HTR-8/SVneo (cell line): ENCODE measurements at regions not wholly inside any gene's neighbourhood (a gene's known extent, or its start where the extent isn't known, plus 50 kb on each side); places are given as distances from the start of the nearest gene placed in this dataset.

Experiments
- DNase-seq: peaks from one replicate; pipeline ENCODE4 v3.0.0; 2011; ENCODE audit warnings: low spot score, mixed read lengths; ENCODE audit not compliant: insufficient read length
- FAIRE-seq: peaks from 2 replicates; lab custom pipeline; 2011; peaks lifted over from hg19 to GRCh38; lab: Jason Lieb, UNC

GRCh38 chr4:137609718-137610430 lies 77.6 kb upstream of the PCDH18 start:
- FAIRE-seq = no peak
- DNase-seq = peak; percentile 25

GRCh38 chr4:137608085-137608484 lies 75.8 kb upstream of the PCDH18 start:
- FAIRE-seq (no peak), DNase-seq (no peak)

GRCh38 chr4:137602436-137602835 lies 70.1 kb upstream of the PCDH18 start:
- FAIRE-seq (no peak), DNase-seq (no peak)

- FAIRE-seq (no peak), DNase-seq (peak; percentile 29)
Measured at GRCh38 chr4:137601934-137602333, 69.6 kb upstream of the PCDH18 start.

- FAIRE-seq (no peak), DNase-seq (no peak)
Measured at GRCh38 chr4:137599734-137600133, 67.4 kb upstream of the PCDH18 start.

GRCh38 chr4:137597752-137598430 lies 65.6 kb upstream of the PCDH18 start:
- FAIRE-seq (no peak), DNase-seq (no peak)

- FAIRE-seq = peak; percentile 9
- DNase-seq = no peak
Measured at GRCh38 chr4:137587796-137588195, 55.5 kb upstream of the PCDH18 start.

GRCh38 chr4:137583671-137584070 lies 51.4 kb upstream of the PCDH18 start:
- DNase-seq = no peak
- FAIRE-seq = no peak
